Common myeloid progenitor, CD34-positive (primary cell): ENCODE measurements at regions not wholly inside any gene's neighbourhood (a gene's known extent, or its start where the extent isn't known, plus 50 kb on each side); places are given as distances from the start of the nearest gene placed in this dataset.

Experiments used
- CTCF ChIA-PET: fragments of 350-600 bp; sonication (Branson Sonifier 250); formaldehyde crosslinking; loops from one replicate; lab custom pipeline; 2021; ENCODE audit warnings: antibody characterized with exemption; lab: Charles Lee
- POLR2A ChIA-PET: fragments of 350-600 bp; sonication (Branson Sonifier 250); formaldehyde crosslinking; loops from one replicate; lab custom pipeline; 2021; ENCODE audit warnings: antibody characterized with exemption; lab: Charles Lee
- DNase-seq, 3 donors: peaks; one replicate each; pipeline versions ENCODE4 v3.0.0 to v3.0.0-alpha.2; 2013
- H3K27ac ChIP-seq, 2 experiments: 1 replicate in 1 of 2; 2 replicates in 1 of 2; pipeline ENCODE4 v1.7.0; 2013; ENCODE audit warnings: inconsistent platforms in 2 of 2, low read length in 2 of 2, mild to moderate bottlenecking in 2 of 2, low read depth in 1 of 2, moderate library complexity in 1 of 2; ENCODE audit not compliant: severe bottlenecking in 2 of 2, insufficient read depth in 1 of 2, poor library complexity in 1 of 2
- H3K27me3 ChIP-seq, 5 experiments: replicated peaks in 2 of 5; 1 replicate in 3 of 5; 2 replicates in 2 of 5; pipeline versions ENCODE4 v1.6.1 to v1.7.0; 2013; ENCODE audit warnings: low read length in 4 of 5, mild to moderate bottlenecking in 2 of 5, moderate library complexity in 2 of 5, inconsistent platforms in 1 of 5; ENCODE audit not compliant: insufficient read depth in 5 of 5, control insufficient read depth in 4 of 5
- H3K36me3 ChIP-seq, 4 experiments: 1 replicate in 2 of 4; 2 replicates in 2 of 4; pipeline versions ENCODE4 v1.6.1 to v1.7.0; 2013; ENCODE audit warnings: low read length in 3 of 4, control low read depth in 1 of 4, mild to moderate bottlenecking in 1 of 4; ENCODE audit not compliant: control insufficient read depth in 4 of 4, insufficient read depth in 4 of 4
- H3K4me1 ChIP-seq, 4 experiments: 1 replicate in 3 of 4; 2 replicates in 1 of 4; pipeline versions ENCODE4 v1.6.1 to v1.7.1; 2013; ENCODE audit warnings: low read length in 3 of 4, mild to moderate bottlenecking in 3 of 4, control low read depth in 1 of 4, inconsistent platforms in 1 of 4, moderate library complexity in 1 of 4; ENCODE audit not compliant: control insufficient read depth in 4 of 4, insufficient read depth in 4 of 4; ENCODE audit errors: control extremely low read depth in 1 of 4
- H3K4me3 ChIP-seq, 7 experiments: 1 replicate in 4 of 7; 2 replicates in 3 of 7; pipeline versions ENCODE4 v1.5.1 to v1.7.0; 2013; ENCODE audit warnings: mild to moderate bottlenecking in 7 of 7, low read length in 6 of 7, moderate library complexity in 6 of 7, inconsistent platforms in 2 of 7, low read depth in 2 of 7, control low read depth in 1 of 7; ENCODE audit not compliant: insufficient read depth in 4 of 7, control insufficient read depth in 1 of 7; ENCODE audit errors: extremely low read depth in 1 of 7
- H3K9me3 ChIP-seq, 5 experiments: 1 replicate in 4 of 5; 2 replicates in 1 of 5; pipeline versions ENCODE4 v1.6.1 to v1.7.1; 2013; ENCODE audit warnings: low read length in 4 of 5, mild to moderate bottlenecking in 2 of 5, inconsistent platforms in 1 of 5, low read depth in 1 of 5, moderate library complexity in 1 of 5; ENCODE audit not compliant: control insufficient read depth in 4 of 5, insufficient read depth in 2 of 5; ENCODE audit errors: control extremely low read depth in 1 of 5
- WGBS: methylation state at CpG from one replicate; pipeline ENCODE4 v1.1.5; 2013; ENCODE audit not compliant: insufficient coverage; 5-methylcytosine and 5-hydroxymethylcytosine counted together

- 96% methylated on average over 3 of the region's 3 CpGs for WGBS
- ChIA-PET POLR2A (interaction anchor here (0.5 kb wide), 1 partner anchor 123 kb away, joined by 3 read pairs; no protein-coding TSS in a partner anchor), CTCF (interaction anchor here (0.9 to 4.4 kb wide), 3 partner anchors 12 to 16 kb away, joined by 3 to 18 read pairs (median 3); no protein-coding TSS in a partner anchor)
- peaks cover 0 to 17% (median under 1%) of the 10 kb centered on the region in 4 experiments for H3K4me1 ChIP-seq
- no peak overlapping the region for H3K4me3 ChIP-seq
- no peaks in the 10 kb centered on the region for H3K9me3 ChIP-seq
- no peaks in the 10 kb centered on the region for H3K36me3 ChIP-seq
- peaks cover 0 to 4% (median 0%) of the 10 kb centered on the region in 5 experiments for H3K27me3 ChIP-seq
- H3K27ac ChIP-seq = no peak overlapping the region
- DNase-seq = no peak
Measured at GRCh38 chr1:9440763-9441194, 98.5 kb upstream of the SLC25A33 start.

- Histone ChIP-seq H3K4me3 (no peak overlapping the region), H3K4me1 (peaks cover 0 to 17% (median under 1%) of the 10 kb centered on the region in 4 experiments), H3K9me3 (no peaks in the 10 kb centered on the region), H3K27ac (no peak overlapping the region), H3K36me3 (no peaks in the 10 kb centered on the region), H3K27me3 (peaks cover 0 to 4% (median 0%) of the 10 kb centered on the region in 5 experiments)
- POLR2A ChIA-PET = interaction anchor here (0.5 kb wide), 1 partner anchor 124 kb away, joined by 3 read pairs; no protein-coding TSS in a partner anchor
- 87% methylated on average over 20 of the region's 20 CpGs for WGBS
- no peak for DNase-seq
- CTCF ChIA-PET = interaction anchor here (1.5 to 4.4 kb wide), 2 partner anchors 11 to 14 kb away, joined by 3 to 18 read pairs; no protein-coding TSS in a partner anchor
Measured at GRCh38 chr1:9441451-9442133, 97.7 kb upstream of the SLC25A33 start.

- POLR2A ChIA-PET = no interaction called here
- WGBS = 90% methylated on average over 5 of the region's 8 CpGs
Measured at GRCh38 chr1:9442278-9442846, 96.9 kb upstream of the SLC25A33 start.

GRCh38 chr1:9442986-9443385, 96.3 kb upstream of the SLC25A33 start:
- no peak for DNase-seq
- H3K4me3 ChIP-seq = no peak overlapping the region
- 90% methylated on average over 2 of the region's 3 CpGs for WGBS
- ChIA-PET POLR2A (no interaction called here), CTCF (interaction anchor here (4.4 kb wide), 1 partner anchor 13 kb away, joined by 18 read pairs; no protein-coding TSS in a partner anchor)
- no peaks in the 10 kb centered on the region for H3K9me3 ChIP-seq
- no peaks in the 10 kb centered on the region for H3K36me3 ChIP-seq
- H3K27me3 ChIP-seq = peaks cover 0 to 4% (median 0%) of the 10 kb centered on the region in 5 experiments
- peaks cover 0 to 15% (median under 1%) of the 10 kb centered on the region in 4 experiments for H3K4me1 ChIP-seq
- no peak overlapping the region for H3K27ac ChIP-seq

More at GRCh38 chr1:9442278-9442846, 96.9 kb upstream of the SLC25A33 start:
- peaks cover 0 to 17% (median under 1%) of the 10 kb centered on the region in 4 experiments for H3K4me1 ChIP-seq
- H3K9me3 ChIP-seq = no peaks in the 10 kb centered on the region
- no peak for DNase-seq
- H3K27me3 ChIP-seq = peaks cover 0 to 4% (median 0%) of the 10 kb centered on the region in 5 experiments
- CTCF ChIA-PET = interaction anchor here (0.7 to 4.4 kb wide), 2 partner anchors 13 to 160 kb away, joined by 3 to 18 read pairs; no protein-coding TSS in a partner anchor
- H3K36me3 ChIP-seq = no peaks in the 10 kb centered on the region
- no peak overlapping the region for H3K27ac ChIP-seq
- H3K4me3 ChIP-seq = no peak overlapping the region

- WGBS = 87% methylated on average over 9 of the region's 14 CpGs
- no peak for DNase-seq
- CTCF ChIA-PET = interaction anchor here (1.6 kb wide), 1 partner anchor 11 kb away, joined by 5 read pairs; no protein-coding TSS in a partner anchor
- no peaks in the 10 kb centered on the region for H3K9me3 ChIP-seq
- H3K36me3 ChIP-seq = no peaks in the 10 kb centered on the region
- H3K4me1 ChIP-seq = peaks cover 0 to 14% (median 7%) of the 10 kb centered on the region in 4 experiments
- H3K27ac ChIP-seq = no peak overlapping the region
- POLR2A ChIA-PET = no interaction called here
- H3K4me3 ChIP-seq = no peak overlapping the region
- peaks cover 0 to 4% (median 0%) of the 10 kb centered on the region in 5 experiments for H3K27me3 ChIP-seq
Measured at GRCh38 chr1:9443913-9444445, 95.3 kb upstream of the SLC25A33 start.

- ChIA-PET POLR2A (no interaction called here), CTCF (interaction anchor here (1.6 kb wide), 1 partner anchor 11 kb away, joined by 5 read pairs; no protein-coding TSS in a partner anchor)
- H3K4me1 ChIP-seq = peaks cover 0 to 14% (median 6%) of the 10 kb centered on the region in 4 experiments
- H3K27ac ChIP-seq = no peak overlapping the region
- H3K4me3 ChIP-seq = no peak overlapping the region
- 98% methylated on average over 12 of the region's 12 CpGs for WGBS
- H3K36me3 ChIP-seq = no peaks in the 10 kb centered on the region
- H3K27me3 ChIP-seq = peaks cover 0 to 4% (median 0%) of the 10 kb centered on the region in 5 experiments
- DNase-seq = no peak
- no peaks in the 10 kb centered on the region for H3K9me3 ChIP-seq
Measured at GRCh38 chr1:9444532-9444931, 94.7 kb upstream of the SLC25A33 start.
